Panc1 (cell line): ENCODE measurements at regions not wholly inside any gene's neighbourhood (a gene's known extent, or its start where the extent isn't known, plus 50 kb on each side); places are given as distances from the start of the nearest gene placed in this dataset.

Source experiments
- ATAC-seq: fragments of 200-7000 bp; cut with Tn5 transposase; 2 replicates; pipeline ENCODE4 v1.9.1; 2020; ENCODE audit warnings: mild to moderate bottlenecking, moderate library complexity
- BruUV-seq: library from RNA; stranded (reverse); fragments of 400-500 nt; replicated peaks from 2 replicates; lab custom pipeline; 2021; lab: Mats Ljungman, UMichigan
- CTCF ChIA-PET: fragments of 300-600 bp; sonication (Branson Sonifier 250); formaldehyde crosslinking; loops from one replicate; lab custom pipeline; 2022; ENCODE audit warnings: antibody characterized with exemption; lab: Charles Lee
- POLR2A ChIA-PET: fragments of 300-600 bp; sonication (Branson Sonifier 250); formaldehyde crosslinking; loops from one replicate; lab custom pipeline; 2022; ENCODE audit warnings: antibody characterized with exemption; lab: Charles Lee
- DNase-seq: peaks from one replicate; pipeline ENCODE4 v3.0.0-alpha.2; 2010; ENCODE audit warnings: low read depth, low spot score
- H3K27ac ChIP-seq: 2 replicates; pipeline ENCODE4 v1.5.1; 2011; ENCODE audit warnings: mild to moderate bottlenecking, low read length, inconsistent platforms
- H3K27me3 ChIP-seq: fragments of 200-500 bp; sonication (Bioruptor generic); 2 replicates; pipeline ENCODE4 v1.6.0; 2014; ENCODE audit warnings: low read length, inconsistent platforms; ENCODE audit not compliant: control insufficient read depth, insufficient read depth
- H3K36me3 ChIP-seq: fragments of 200-500 bp; sonication (Bioruptor generic); 2 replicates; pipeline ENCODE4 v1.5.1; 2014; ENCODE audit warnings: inconsistent platforms, mild to moderate bottlenecking, low read length, moderate library complexity; ENCODE audit not compliant: control insufficient read depth, insufficient read depth
- H3K4me1 ChIP-seq: 2 replicates; pipeline ENCODE4 v1.5.1; 2011; ENCODE audit warnings: inconsistent platforms, mild to moderate bottlenecking, low read length, moderate library complexity; ENCODE audit not compliant: control insufficient read depth, insufficient read depth
- H3K4me3 ChIP-seq, 2 experiments: 2 replicates each; pipeline ENCODE4 v1.5.1; 2011 to 2012; ENCODE audit warnings: low read depth in 2 of 2, low read length in 2 of 2, mild to moderate bottlenecking in 2 of 2, inconsistent platforms in 1 of 2, moderate library complexity in 1 of 2
- H3K9me3 ChIP-seq: fragments of 200-500 bp; sonication (Bioruptor generic); 2 replicates; pipeline ENCODE4 v1.5.1; 2014; ENCODE audit warnings: low read depth, mild to moderate bottlenecking, inconsistent platforms, low read length, moderate library complexity; ENCODE audit not compliant: control insufficient read depth, insufficient read depth
- CTCF ChIP-seq: fragments of 450-650 bp; IDR thresholded peaks from 2 replicates; pipeline ENCODE4 v1.5.1; 2017; ENCODE audit warnings: mild to moderate bottlenecking
- POLR2AphosphoS5 ChIP-seq: IDR thresholded peaks from 2 replicates; pipeline ENCODE4 v1.6.1; 2012; ENCODE audit warnings: mild to moderate bottlenecking, low read depth, low read length, moderate library complexity
- SIN3A ChIP-seq: IDR thresholded peaks from 2 replicates; pipeline ENCODE4 v1.6.1; 2012; ENCODE audit warnings: low read depth, mild to moderate bottlenecking, low read length, moderate library complexity, borderline replicate concordance; ENCODE audit not compliant: insufficient read depth
- TCF7L2 ChIP-seq: IDR thresholded peaks from 2 replicates; pipeline ENCODE4 v1.6.1; 2011; ENCODE audit warnings: mild to moderate bottlenecking, low read depth, low read length, inconsistent platforms
- in situ Hi-C: cut with HindIII; loops from 2 replicates; pipeline ENCODE4 v1.10.0; 2016; ENCODE audit warnings: low sequenced_read_pairs, low pct_unique_long_range_greater_than_20kb
- intact Hi-C: fragments of 100-400 bp; cut with micrococcal nuclease; formaldehyde crosslinking; loops from one replicate; pipeline ENCODE4 v1.10.0; 2022; ENCODE audit not compliant: unreplicated experiment
- TF ChIP-seq, protein P1 (sequence below), 2 experiments: IDR thresholded peaks; 2 replicates each; pipeline ENCODE4 v1.6.1; 2011 to 2012; ENCODE audit warnings: low read depth in 2 of 2, control low read depth in 1 of 2, low read length in 1 of 2, mild to moderate bottlenecking in 1 of 2, moderate library complexity in 1 of 2; ENCODE audit not compliant: insufficient read depth in 1 of 2

- DNase-seq (no peak), ATAC-seq (no peak)
- in situ Hi-C loops: no loop called here
- no peaks in the 10 kb centered on the region for H3K9me3 ChIP-seq
- POLR2A ChIA-PET: no interaction called here
- H3K36me3 ChIP-seq: no peaks in the 10 kb centered on the region
- H3K27ac ChIP-seq: no peak overlapping the region
- H3K4me3 ChIP-seq: no peak overlapping the region
- intact Hi-C loops: no loop called here
- CTCF ChIA-PET: no interaction called here
- TF ChIP-seq SIN3A (no peak), POLR2AphosphoS5 (no peak), TCF7L2 (no peak), CTCF (no peak)
- TF ChIP-seq, protein P1, sequence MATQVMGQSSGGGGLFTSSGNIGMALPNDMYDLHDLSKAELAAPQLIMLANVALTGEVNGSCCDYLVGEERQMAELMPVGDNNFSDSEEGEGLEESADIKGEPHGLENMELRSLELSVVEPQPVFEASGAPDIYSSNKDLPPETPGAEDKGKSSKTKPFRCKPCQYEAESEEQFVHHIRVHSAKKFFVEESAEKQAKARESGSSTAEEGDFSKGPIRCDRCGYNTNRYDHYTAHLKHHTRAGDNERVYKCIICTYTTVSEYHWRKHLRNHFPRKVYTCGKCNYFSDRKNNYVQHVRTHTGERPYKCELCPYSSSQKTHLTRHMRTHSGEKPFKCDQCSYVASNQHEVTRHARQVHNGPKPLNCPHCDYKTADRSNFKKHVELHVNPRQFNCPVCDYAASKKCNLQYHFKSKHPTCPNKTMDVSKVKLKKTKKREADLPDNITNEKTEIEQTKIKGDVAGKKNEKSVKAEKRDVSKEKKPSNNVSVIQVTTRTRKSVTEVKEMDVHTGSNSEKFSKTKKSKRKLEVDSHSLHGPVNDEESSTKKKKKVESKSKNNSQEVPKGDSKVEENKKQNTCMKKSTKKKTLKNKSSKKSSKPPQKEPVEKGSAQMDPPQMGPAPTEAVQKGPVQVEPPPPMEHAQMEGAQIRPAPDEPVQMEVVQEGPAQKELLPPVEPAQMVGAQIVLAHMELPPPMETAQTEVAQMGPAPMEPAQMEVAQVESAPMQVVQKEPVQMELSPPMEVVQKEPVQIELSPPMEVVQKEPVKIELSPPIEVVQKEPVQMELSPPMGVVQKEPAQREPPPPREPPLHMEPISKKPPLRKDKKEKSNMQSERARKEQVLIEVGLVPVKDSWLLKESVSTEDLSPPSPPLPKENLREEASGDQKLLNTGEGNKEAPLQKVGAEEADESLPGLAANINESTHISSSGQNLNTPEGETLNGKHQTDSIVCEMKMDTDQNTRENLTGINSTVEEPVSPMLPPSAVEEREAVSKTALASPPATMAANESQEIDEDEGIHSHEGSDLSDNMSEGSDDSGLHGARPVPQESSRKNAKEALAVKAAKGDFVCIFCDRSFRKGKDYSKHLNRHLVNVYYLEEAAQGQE (IDR thresholded peaks at IDR 0.05; ENCODE audit: insufficient read depth in 1 of 2, low read depth in 2 of 2, low read length in 1 of 2): no peak
- no peaks in the 10 kb centered on the region for H3K27me3 ChIP-seq
- no TSS peak for BruUV-seq
- H3K4me1 ChIP-seq: no peaks in the 10 kb centered on the region
Measured at GRCh38 chr6:51474022-51474975, 613.1 kb downstream of the PKHD1 start.

- intact Hi-C loops: no loop called here
- ChIA-PET POLR2A (interaction anchor here (0.6 kb wide), 1 partner anchor 802 kb away, joined by 5 read pairs; no protein-coding TSS in a partner anchor), CTCF (no interaction called here)
Measured at GRCh38 chr6:51477711-51478311, 609.6 kb downstream of the PKHD1 start.

More at GRCh38 chr6:51477711-51478311, 609.6 kb downstream of the PKHD1 start:
- ATAC-seq: no peak
- in situ Hi-C loops: no loop called here
- DNase-seq: no peak
- TF ChIP-seq POLR2AphosphoS5: no peak
- no peak for TF ChIP-seq TCF7L2
- TF ChIP-seq, protein P1 (IDR thresholded peaks at IDR 0.05; ENCODE audit: insufficient read depth in 1 of 2, low read depth in 2 of 2, low read length in 1 of 2): no peak
- no peak for TF ChIP-seq CTCF
- no peak for TF ChIP-seq SIN3A
- Histone ChIP-seq H3K36me3 (no peaks in the 10 kb centered on the region), H3K9me3 (no peaks in the 10 kb centered on the region), H3K27me3 (no peaks in the 10 kb centered on the region), H3K27ac (no peak overlapping the region), H3K4me3 (no peak overlapping the region), H3K4me1 (no peaks in the 10 kb centered on the region)
- no TSS peak for BruUV-seq
